Psoas muscle (tissue), 7 donors: ENCODE measurements at regions not wholly inside any gene's neighbourhood (a gene's known extent, or its start where the extent isn't known, plus 50 kb on each side); places are given as distances from the start of the nearest gene placed in this dataset.
"Not testable (repeated sequence)": the region's sequence is repeated elsewhere in the genome, so short reads cannot be mapped to it uniquely, and the experiment has no call there.

ENCODE experiments used
- ATAC-seq, 4 donors: fragments of 200-7000 bp; cut with Tn5 transposase; one replicate each; pipeline ENCODE4 v1.9.1; 2020; ENCODE audit warnings: moderate library complexity in 3 of 4, mild to moderate bottlenecking in 2 of 4
- DNase-seq, 2 donors: peaks; one replicate each; pipeline ENCODE4 v3.0.0-alpha.2; 2020
- H3K27ac ChIP-seq: fragments of 200-600 bp; one replicate; pipeline ENCODE4 v1.8.0; 2022
- H3K27me3 ChIP-seq, 3 donors: fragments of 200-600 bp in 1 of 3; one replicate each; pipeline versions ENCODE4 v1.6.1 to v1.8.0; 2013 to 2022; ENCODE audit warnings: low read length in 2 of 3, mild to moderate bottlenecking in 2 of 3, moderate library complexity in 1 of 3; ENCODE audit not compliant: insufficient read depth in 3 of 3
- H3K36me3 ChIP-seq, 2 donors: fragments of 200-600 bp in 1 of 2; one replicate each; pipeline versions ENCODE4 v1.6.1 to v1.8.0; 2013 to 2022; ENCODE audit warnings: low read depth in 1 of 2, mild to moderate bottlenecking in 1 of 2, moderate library complexity in 1 of 2; ENCODE audit not compliant: insufficient read depth in 1 of 2
- H3K4me1 ChIP-seq: fragments of 200-600 bp; one replicate; pipeline ENCODE4 v1.8.0; 2022
- H3K4me3 ChIP-seq: fragments of 200-600 bp; one replicate; pipeline ENCODE4 v1.8.0; 2022; ENCODE audit warnings: mild to moderate bottlenecking
- H3K9me3 ChIP-seq: fragments of 200-600 bp; one replicate; pipeline ENCODE4 v1.8.0; 2022
- CTCF ChIP-seq: fragments of 200-600 bp; IDR thresholded peaks from one replicate; pipeline ENCODE4 v1.8.0; 2022; ENCODE audit warnings: antibody characterized with exemption
- WGBS, 3 donors: extraction: QIAGEN DNeasy Blood & Tissue Kit; methylation state at CpG; one replicate each; pipeline versions ENCODE4 v1.1.6 to v1.1.7; 2013; 5-methylcytosine and 5-hydroxymethylcytosine counted together
- intact Hi-C, 2 donors: fragments of 100-400 bp; cut with DNase I; formaldehyde crosslinking; loops; one replicate each; pipeline versions ENCODE4 v1.11.0 to v1.14.2; 2022
- donor health status: healthy with polysubstance abuse.
- donor health status: DM: no; HTN: no; CAD: no; lungs with moderate emphysema.
- donor health status: Bipolar disorder and iron deficiency.
- donor health status: healthy.
- donor health status: DM: yes; HTN: yes; CAD: no.
- donor health status: DM: no; HTN: no; CAD: no.
- donor health status: DM: yes; HTN: yes; CAD: no.

GRCh38 chr2:43006834-43007543, 214.6 kb upstream of the HAAO start:
- DNase-seq (no peak), ATAC-seq (no peak)
- intact Hi-C loops, result no loop called here
- Histone ChIP-seq H3K4me3 (no peak overlapping the region), H3K4me1 (peaks cover 9% of the 10 kb centered on the region), H3K27ac (no peak overlapping the region), H3K36me3 (no peaks in the 10 kb centered on the region), H3K27me3 (peaks cover 0 to 2% (median 0%) of the 10 kb centered on the region in 3 donors), H3K9me3 (no peaks in the 10 kb centered on the region)
- no peak for TF ChIP-seq CTCF
- WGBS, 3 donors, result 95 to 97% (median 96%) methylated on average over 5 of the region's 5 CpGs

- no peak for DNase-seq
These were observed 213.8 kb upstream of the HAAO start for GRCh38 chr2:43005975-43006833.

GRCh38 chr2:43005245-43005974, 213.0 kb upstream of the HAAO start:
- DNase-seq (no peak), ATAC-seq (no peak)
- TF ChIP-seq CTCF, result no peak
- 71 to 79% (median 72%) methylated on average over 15 of the region's 15 CpGs for WGBS, 3 donors
- intact Hi-C loops, result no loop called here
- Histone ChIP-seq H3K4me1 (no peaks in the 10 kb centered on the region), H3K27ac (no peak overlapping the region), H3K36me3 (no peaks in the 10 kb centered on the region), H3K9me3 (no peaks in the 10 kb centered on the region), H3K27me3 (peaks cover 0 to 2% (median 0%) of the 10 kb centered on the region in 3 donors), H3K4me3 (no peak overlapping the region)

More at GRCh38 chr2:43005975-43006833, 213.8 kb upstream of the HAAO start:
- peaks cover 0 to 2% (median 0%) of the 10 kb centered on the region in 3 donors for H3K27me3 ChIP-seq
- TF ChIP-seq CTCF, result no peak
- no peak overlapping the region for H3K4me3 ChIP-seq
- no peaks in the 10 kb centered on the region for H3K36me3 ChIP-seq
- H3K4me1 ChIP-seq, result peaks cover 6% of the 10 kb centered on the region
- 87 to 90% (median 87%) methylated on average over 13 of the region's 13 CpGs for WGBS, 3 donors
- no peaks in the 10 kb centered on the region for H3K9me3 ChIP-seq
- no peak for ATAC-seq
- intact Hi-C loops, result no loop called here
- no peak overlapping the region for H3K27ac ChIP-seq

- Histone ChIP-seq H3K9me3 (no peaks in the 10 kb centered on the region), H3K4me3 (no peak overlapping the region), H3K27ac (no peak overlapping the region), H3K36me3 (no peaks in the 10 kb centered on the region), H3K4me1 (no peaks in the 10 kb centered on the region), H3K27me3 (peaks cover 0 to 2% (median 0%) of the 10 kb centered on the region in 3 donors)
- no peak for DNase-seq
- 91 to 94% (median 92%) methylated on average over 5 of the region's 5 CpGs for WGBS, 3 donors
- intact Hi-C loops, result no loop called here
- ATAC-seq, result no peak
- no peak for TF ChIP-seq CTCF
These were observed 212.5 kb upstream of the HAAO start for GRCh38 chr2:43004879-43005244.

- intact Hi-C loops, DNase-seq: not testable (repeated sequence)
- 78 to 85% (median 82%) methylated on average over 11 of the region's 11 CpGs for WGBS, 3 donors
These were observed 211.9 kb upstream of the HAAO start for GRCh38 chr2:43004126-43004865.

More at GRCh38 chr2:43004126-43004865, 211.9 kb upstream of the HAAO start:
- not testable (repeated sequence) for H3K4me1 ChIP-seq, H3K36me3 ChIP-seq, ATAC-seq, H3K4me3 ChIP-seq, H3K27ac ChIP-seq, H3K9me3 ChIP-seq, H3K27me3 ChIP-seq
